Caki2 (cell line): ENCODE measurements at regions not wholly inside any gene's neighbourhood (a gene's known extent, or its start where the extent isn't known, plus 50 kb on each side); places are given as distances from the start of the nearest gene placed in this dataset.
"Not testable (repeated sequence)": the region's sequence is repeated elsewhere in the genome, so short reads cannot be mapped to it uniquely, and the experiment has no call there.

Experiments
- DNase-seq: peaks from one replicate; pipeline ENCODE4 v3.0.0-alpha.2; 2015; ENCODE audit warnings: low read depth
- in situ Hi-C: cut with HindIII; loops from 2 replicates; pipeline ENCODE4 v1.10.0; 2016; ENCODE audit warnings: low sequenced_read_pairs, low pct_unique_long_range_greater_than_20kb, mixed read lengths

DNA sequence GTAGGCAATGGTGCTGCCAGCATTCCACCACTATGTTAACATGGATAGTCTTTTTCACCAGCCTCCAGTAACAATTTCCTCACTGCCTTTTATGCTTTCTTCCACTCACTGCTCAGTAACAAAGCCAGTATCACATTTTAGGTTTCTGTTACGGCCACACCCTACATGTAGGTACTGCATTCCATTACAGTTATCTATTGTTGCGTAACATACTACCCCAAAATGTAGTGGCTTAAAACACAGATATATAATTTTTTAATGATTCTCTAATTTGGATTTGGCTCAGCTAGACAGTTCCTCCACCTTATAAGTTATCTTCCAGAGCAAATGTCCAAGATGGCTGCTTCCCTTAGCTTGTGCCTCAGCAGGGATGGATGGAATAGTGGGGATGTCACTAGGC, 498.7 kb upstream of the ACVR2A start:
- in situ Hi-C loops = no loop called here
- DNase-seq = no peak

- DNase-seq = no peak
- in situ Hi-C loops = no loop called here
Observed at GRCh38 chr2:147345246-147345645, 499.6 kb upstream of the ACVR2A start.

GRCh38 chr2:147342329-147342728, 502.5 kb upstream of the ACVR2A start:
- in situ Hi-C loops = no loop called here

GRCh38 chr2:147331790-147332419, 512.9 kb upstream of the ACVR2A start:
- peak; percentile 6 for DNase-seq
- in situ Hi-C loops = no loop called here

More at GRCh38 chr2:147342329-147342728, 502.5 kb upstream of the ACVR2A start:
- DNase-seq = no peak

- in situ Hi-C loops = no loop called here
- no peak for DNase-seq
Observed at GRCh38 chr2:147330925-147331324, 513.9 kb upstream of the ACVR2A start.

GRCh38 chr2:147327613-147328012, 517.2 kb upstream of the ACVR2A start:
- in situ Hi-C loops = no loop called here
- DNase-seq = no peak

DNA sequence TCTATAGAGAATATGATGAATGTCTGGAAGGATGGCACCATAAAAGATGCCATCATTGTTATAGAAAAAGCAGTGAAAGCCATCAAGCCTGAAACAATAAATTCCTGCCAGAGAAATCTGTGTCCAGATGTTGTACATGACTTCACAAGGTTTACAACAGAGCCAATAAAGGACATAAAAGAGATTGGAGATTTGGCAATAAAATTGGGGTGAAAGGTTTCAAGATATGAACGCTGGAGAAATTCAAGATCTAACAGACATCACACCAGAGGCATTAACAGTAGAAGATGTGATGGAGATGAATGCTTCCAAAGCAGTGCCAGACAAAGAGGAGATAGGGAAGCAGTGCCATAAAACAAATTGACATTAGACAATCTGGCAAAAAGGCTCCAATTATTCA, 518.8 kb upstream of the ACVR2A start:
- in situ Hi-C loops = no loop called here
- DNase-seq = no peak

- in situ Hi-C loops = no loop called here
- no peak for DNase-seq
Observed at GRCh38 chr2:147320146-147320545, 524.7 kb upstream of the ACVR2A start.

DNA sequence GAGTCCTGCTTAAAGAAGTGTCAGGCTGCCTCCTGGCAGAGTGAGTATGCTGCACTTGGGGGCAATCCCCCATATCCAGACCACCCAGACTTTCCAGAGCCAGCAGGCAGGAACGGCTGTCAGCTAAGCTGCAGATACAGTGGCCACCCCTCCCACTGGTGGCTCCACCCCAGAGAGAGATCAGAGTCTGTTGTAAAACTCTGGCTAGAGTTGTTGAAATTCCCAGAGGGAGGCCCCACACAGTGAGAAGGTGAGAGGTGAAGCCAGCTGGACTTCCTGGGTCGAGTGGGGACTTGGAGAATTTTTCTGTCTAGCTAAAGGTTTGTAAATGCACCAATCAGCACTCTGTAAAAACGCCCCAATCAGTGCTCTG, 533.8 kb upstream of the ACVR2A start:
- in situ Hi-C loops = no loop called here

DNA sequence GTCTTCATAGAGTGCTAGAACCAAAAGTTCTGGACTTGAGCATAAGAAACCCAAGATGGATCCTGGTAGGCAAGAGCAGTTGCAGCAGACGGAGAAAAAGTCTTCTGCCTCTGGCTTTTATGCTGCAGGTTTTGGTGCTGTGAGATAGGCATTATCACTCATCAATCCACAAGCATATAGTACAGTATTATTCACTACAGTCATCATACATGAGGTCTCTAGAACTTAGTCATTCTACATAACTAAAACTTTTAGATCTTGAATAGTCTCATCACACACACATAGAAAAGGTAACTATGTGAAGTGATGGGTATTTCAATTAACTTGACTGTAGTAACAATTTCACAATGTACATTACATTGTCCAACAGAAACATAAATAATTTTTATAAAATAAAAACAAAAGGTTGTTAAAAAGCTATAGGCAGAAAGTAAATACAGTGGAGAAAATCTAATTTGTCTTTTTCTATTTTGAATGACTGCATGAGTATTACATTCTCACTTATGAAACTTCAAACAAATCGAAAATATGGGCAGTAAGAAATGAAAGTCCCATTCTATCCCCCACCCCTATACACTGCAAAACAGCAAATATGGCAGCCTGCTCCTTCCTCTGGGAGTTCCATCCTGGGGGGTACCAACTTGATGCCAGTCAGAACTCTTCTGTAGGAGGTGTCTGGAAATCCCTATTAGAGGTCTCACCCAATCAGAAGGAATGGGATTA, 534.3 kb upstream of the ACVR2A start:
- no peak for DNase-seq
- in situ Hi-C loops = no loop called here

More for the DNA sequence above, 533.8 kb upstream of the ACVR2A start:
- no peak for DNase-seq

GRCh38 chr2:147297820-147298219, 547.0 kb upstream of the ACVR2A start:
- DNase-seq = no peak

DNA sequence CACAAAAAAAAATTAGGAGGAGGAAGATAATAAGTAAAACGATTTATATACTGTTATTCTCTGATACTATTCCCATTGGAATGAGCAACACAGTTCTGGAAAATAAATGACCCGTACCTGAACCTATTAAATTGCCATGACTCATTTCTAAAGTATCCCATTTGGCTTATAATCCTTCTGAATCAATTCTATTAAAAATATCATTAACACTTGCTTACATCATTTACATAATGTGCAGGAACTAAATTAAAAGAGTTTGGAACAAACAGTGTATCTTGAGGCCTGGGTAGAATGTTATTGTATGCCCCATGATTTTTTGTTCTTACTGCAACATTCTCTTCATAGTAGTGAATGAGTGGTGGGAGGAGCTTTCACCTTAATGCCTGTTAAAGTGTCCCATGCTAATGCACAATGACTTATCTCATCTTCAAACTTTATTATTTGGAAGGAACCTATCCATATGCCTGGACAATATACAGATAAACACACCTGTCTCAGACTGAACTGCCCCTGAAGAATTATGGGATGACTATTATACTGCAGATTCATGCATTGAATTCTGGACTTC, 549.9 kb upstream of the ACVR2A start:
- peak; percentile 57 for DNase-seq
- in situ Hi-C loops = no loop called here

More at GRCh38 chr2:147297820-147298219, 547.0 kb upstream of the ACVR2A start:
- in situ Hi-C loops = no loop called here

GRCh38 chr2:147293991-147294824, 550.6 kb upstream of the ACVR2A start:
- DNase-seq = no peak
- in situ Hi-C loops = no loop called here

DNA sequence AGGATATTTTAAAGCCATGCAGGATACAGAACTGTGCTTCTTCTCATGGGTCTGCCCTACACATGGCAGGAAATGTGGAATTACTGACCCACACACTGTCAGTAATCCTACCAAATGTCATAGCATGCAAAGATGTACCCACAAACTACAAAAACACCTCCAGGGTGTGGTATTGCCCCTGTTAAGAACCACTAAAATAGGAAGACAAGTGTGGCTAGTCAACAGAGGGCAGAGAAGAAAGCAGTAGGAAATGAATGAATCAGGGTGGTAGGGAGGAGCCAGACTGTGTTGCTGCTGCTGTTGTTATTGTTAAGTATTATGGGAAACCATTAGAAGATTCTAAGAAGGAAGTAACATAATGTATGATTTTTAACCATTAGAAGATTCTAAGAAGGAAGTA, 556.7 kb upstream of the ACVR2A start:
- no peak for DNase-seq
- in situ Hi-C loops = no loop called here

DNA sequence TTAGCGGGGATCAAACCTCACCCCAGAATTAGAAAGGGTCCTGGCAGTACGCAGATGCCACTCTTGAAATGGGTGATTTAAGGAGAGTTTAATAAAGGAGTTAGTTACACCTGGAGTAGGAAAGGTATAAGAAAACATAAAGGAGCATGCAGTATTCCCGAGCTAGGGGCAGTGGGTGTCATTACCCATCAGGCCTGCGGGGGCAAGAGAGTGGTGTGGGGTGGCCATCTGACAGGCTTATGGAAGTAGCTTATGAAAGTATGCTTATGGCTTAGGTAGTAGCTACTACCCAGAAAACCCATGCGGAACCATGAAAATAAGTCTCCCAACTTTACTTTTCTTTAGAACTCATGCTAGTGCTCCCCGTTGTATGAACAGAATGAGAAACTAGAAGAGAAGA, 568.9 kb upstream of the ACVR2A start:
- no peak for DNase-seq
- in situ Hi-C loops = no loop called here

DNA sequence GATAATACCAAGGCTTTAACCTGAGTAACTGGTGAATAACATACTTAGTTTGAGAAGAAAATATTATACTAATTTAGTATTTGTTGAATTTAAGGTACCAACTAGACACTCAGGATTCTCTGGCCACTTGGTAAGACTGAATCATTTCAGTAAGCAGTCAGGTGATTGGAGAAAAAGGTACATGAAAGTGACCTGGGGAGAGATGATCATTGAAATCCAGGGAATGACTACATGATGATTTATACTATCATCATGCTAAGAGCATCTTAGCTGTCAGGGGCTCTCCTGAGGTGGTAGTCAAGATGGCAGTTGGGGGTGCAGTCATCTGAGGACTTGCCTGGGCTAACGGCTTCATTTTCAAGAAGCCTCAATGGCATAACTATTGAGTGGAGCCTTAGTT, 571.2 kb upstream of the ACVR2A start:
- in situ Hi-C loops = no loop called here
- no peak for DNase-seq

DNA sequence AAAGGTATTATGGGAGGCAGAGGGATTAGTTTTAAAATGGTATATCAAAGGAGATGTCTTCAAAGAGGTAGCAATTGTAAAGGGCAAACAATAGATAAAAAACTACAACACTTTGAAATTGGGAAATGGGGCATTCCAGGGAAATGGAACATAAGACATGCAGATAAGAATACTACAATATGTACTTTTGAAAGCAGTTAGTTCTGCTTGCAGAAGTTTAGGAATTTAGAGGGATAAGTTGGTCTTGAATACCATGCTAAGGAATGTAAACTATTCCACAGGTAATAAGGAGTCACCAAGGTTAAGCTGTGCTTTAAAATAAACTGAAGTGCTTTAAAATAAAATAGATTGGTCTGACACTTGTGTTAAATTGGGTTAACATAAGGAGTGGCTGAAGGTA, 571.7 kb upstream of the ACVR2A start:
- in situ Hi-C loops = no loop called here
- DNase-seq = no peak

- in situ Hi-C loops, DNase-seq: not testable (repeated sequence)
Observed at GRCh38 chr2:147269581-147269980, 575.2 kb upstream of the ACVR2A start.

DNA sequence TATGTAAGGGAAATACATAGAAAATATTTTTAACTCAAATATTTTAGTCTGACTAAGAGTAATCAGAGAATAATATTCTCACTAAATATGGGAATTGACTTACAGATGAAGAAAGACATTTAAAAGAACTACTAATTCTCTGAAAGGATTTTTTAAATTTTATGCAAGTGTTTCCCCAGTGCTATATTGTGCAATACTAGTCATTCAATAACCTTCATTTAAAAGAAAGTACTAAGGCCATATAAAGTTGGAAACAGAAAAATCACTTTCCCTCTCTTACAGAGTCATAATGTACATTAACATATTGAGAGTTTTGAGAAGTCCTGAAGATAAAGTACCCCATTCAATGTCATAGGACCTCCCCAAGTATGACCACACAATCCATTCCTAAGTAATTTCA, 584.6 kb upstream of the ACVR2A start:
- DNase-seq = no peak
- in situ Hi-C loops = no loop called here
